K562 (cell line): ENCODE measurements at regions not wholly inside any gene's neighbourhood (a gene's known extent, or its start where the extent isn't known, plus 50 kb on each side); places are given as distances from the start of the nearest gene placed in this dataset.

ENCODE experiments used
- ATAC-seq: fragments of 200-7000 bp; cut with Tn5 transposase; 3 replicates; pipeline ENCODE4 v1.9.1; 2020; ENCODE audit warnings: moderate library complexity
- BruUV-seq: library from RNA; stranded (reverse); fragments of 400-500 nt; replicated peaks from 2 replicates; lab custom pipeline; 2021; lab: Mats Ljungman, UMichigan
- CTCF ChIA-PET: fragments of 300-600 bp; formaldehyde crosslinking; extraction: SDS; loops from one replicate; lab custom pipeline; 2021; ENCODE audit warnings: low intra/inter-chr PET ratio; lab: Yijun Ruan, JAX
- POLR2A ChIA-PET: fragments of 300-600, 350-650 bp; sonication (Branson Sonifier 250); formaldehyde crosslinking; extraction: SDS; loops from one replicate; lab custom pipeline; 2021; ENCODE audit warnings: antibody characterized with exemption, inconsistent platforms; lab: Yijun Ruan, JAX
- DNase-seq, 4 experiments: peaks; one replicate each; pipeline versions ENCODE4 v3.0.0 to v3.0.0-alpha.2; 2011 to 2018; ENCODE audit warnings: low spot score in 3 of 4, mixed read lengths in 3 of 4; ENCODE audit errors: extremely low read depth in 1 of 4
- FAIRE-seq: peaks from 2 replicates; lab custom pipeline; 2011; peaks lifted over from hg19 to GRCh38; lab: Jason Lieb, UNC
- H2AFZ ChIP-seq: 2 replicates; pipeline ENCODE4 v1.6.0; 2011; ENCODE audit warnings: low read depth, low read length, control low read depth, inconsistent platforms
- H3K27ac ChIP-seq: fragments of 200-600 bp; 3 replicates; pipeline ENCODE4 v1.8.0; 2011; ENCODE audit warnings: low read depth, mild to moderate bottlenecking, control low read depth, inconsistent platforms, low read length, moderate library complexity, mixed read lengths; ENCODE audit errors: extremely low read depth
- H3K27me3 ChIP-seq, 2 experiments: fragments of 300-600 bp in 1 of 2; 2 replicates in 1 of 2; 3 replicates in 1 of 2; pipeline versions ENCODE4 v1.6.0 to v1.8.0; 2011; ENCODE audit warnings: inconsistent platforms in 2 of 2, low read length in 2 of 2, mild to moderate bottlenecking in 1 of 2, mixed read lengths in 1 of 2, moderate library complexity in 1 of 2; ENCODE audit not compliant: control insufficient read depth in 2 of 2, insufficient read depth in 2 of 2
- H3K36me3 ChIP-seq: fragments of 300-600 bp; 3 replicates; pipeline ENCODE4 v1.8.0; 2011; ENCODE audit warnings: mild to moderate bottlenecking, low read length, inconsistent platforms; ENCODE audit not compliant: control insufficient read depth, insufficient read depth
- H3K4me1 ChIP-seq, 2 experiments: fragments of 200-600 bp in 1 of 2; replicated peaks in 1 of 2; 2 replicates in 1 of 2; 3 replicates in 1 of 2; pipeline versions ENCODE4 v1.5.1 to v1.8.0; 2011; ENCODE audit warnings: inconsistent platforms in 2 of 2, low read length in 2 of 2, mild to moderate bottlenecking in 1 of 2, mixed read lengths in 1 of 2, moderate library complexity in 1 of 2; ENCODE audit not compliant: control insufficient read depth in 2 of 2, insufficient read depth in 2 of 2
- H3K4me2 ChIP-seq: 2 replicates; pipeline ENCODE4 v1.6.1; 2011; ENCODE audit warnings: low read length, control low read depth, inconsistent platforms, mixed read lengths; ENCODE audit not compliant: insufficient read depth
- H3K4me3 ChIP-seq: fragments of 200-600 bp; sonication (generic), shearing (Covaris generic); 2 replicates; pipeline ENCODE4 v1.5.1; 2016; ENCODE audit warnings: control low read depth, inconsistent platforms
- H3K79me2 ChIP-seq: fragments of 200-600 bp; 3 replicates; pipeline ENCODE4 v1.8.0; 2011; ENCODE audit warnings: low read length, inconsistent platforms; ENCODE audit not compliant: control insufficient read depth, insufficient read depth
- H3K9ac ChIP-seq, 2 experiments: 2 replicates each; pipeline versions ENCODE4 v1.6.0 to v1.6.1; 2011; ENCODE audit warnings: low read depth in 2 of 2, low read length in 2 of 2, control low read depth in 1 of 2, inconsistent platforms in 1 of 2, mild to moderate bottlenecking in 1 of 2, mixed read lengths in 1 of 2; ENCODE audit not compliant: insufficient read depth in 1 of 2
- H3K9me1 ChIP-seq: one replicate; pipeline ENCODE4 v1.6.0; 2011; ENCODE audit warnings: inconsistent platforms, mild to moderate bottlenecking, low read length, moderate library complexity; ENCODE audit not compliant: control insufficient read depth, insufficient read depth
- H3K9me3 ChIP-seq: replicated peaks from 2 replicates; pipeline ENCODE4 v1.5.1; 2011; ENCODE audit warnings: low read depth, low read length, inconsistent platforms; ENCODE audit not compliant: control insufficient read depth, insufficient read depth
- H4K20me1 ChIP-seq: replicated peaks from 2 replicates; pipeline ENCODE4 v1.6.1; 2011; ENCODE audit warnings: low read length, inconsistent platforms, mixed read lengths; ENCODE audit not compliant: control insufficient read depth, insufficient read depth
- BACH1 ChIP-seq: fragments of 200-800 bp; sonication (Bioruptor generic); IDR thresholded peaks from 2 replicates; pipeline ENCODE4 v1.6.1; 2016; ENCODE audit warnings: missing genetic modification characterization, missing compliant biosample characterization
- CHD4 ChIP-seq: fragments of 200-600 bp; sonication (generic); IDR thresholded peaks from 3 replicates; pipeline ENCODE4 v1.6.1; 2012; ENCODE audit warnings: low read depth, mild to moderate bottlenecking, mixed read lengths, low read length, inconsistent platforms; ENCODE audit not compliant: insufficient read depth, insufficient replicate concordance, poor library complexity, severe bottlenecking
- ELF1 ChIP-seq: fragments of 200-800 bp; sonication (Bioruptor generic); IDR thresholded peaks from 2 replicates; pipeline ENCODE4 v1.6.1; 2016; ENCODE audit warnings: missing genetic modification characterization, missing compliant biosample characterization
- ESRRB ChIP-seq: fragments of 250-450 bp; sonication (Bioruptor Pico); IDR thresholded peaks from 2 replicates; pipeline ENCODE4 v1.5.0; 2020; ENCODE audit warnings: mild to moderate bottlenecking, moderate library complexity, borderline replicate concordance
- FIP1L1 ChIP-seq: fragments of 200-400 bp; formaldehyde crosslinking; IDR thresholded peaks from 2 replicates; pipeline ENCODE4 v1.6.1; 2018; ENCODE audit warnings: mild to moderate bottlenecking, low read depth, low read length; ENCODE audit not compliant: poor library complexity, severe bottlenecking
- GATAD2B ChIP-seq: fragments of 450-650 bp; IDR thresholded peaks from 2 replicates; pipeline ENCODE4 v1.6.1; 2017; ENCODE audit warnings: mild to moderate bottlenecking, borderline replicate concordance
- GTF2A2 ChIP-seq: IDR thresholded peaks from 2 replicates; pipeline ENCODE4 v1.6.1; 2016; ENCODE audit warnings: mild to moderate bottlenecking, missing genetic modification characterization, missing compliant biosample characterization
- HDAC8 ChIP-seq: fragments of 450-650 bp; IDR thresholded peaks from 2 replicates; pipeline ENCODE4 v1.6.1; 2016; ENCODE audit warnings: mild to moderate bottlenecking, missing genetic modification characterization, moderate library complexity, missing compliant biosample characterization
- HNRNPL ChIP-seq: fragments of 200-400 bp; formaldehyde crosslinking; IDR thresholded peaks from 2 replicates; pipeline ENCODE4 v1.6.1; 2017; ENCODE audit warnings: low read depth, mild to moderate bottlenecking, low read length
- KLF6 ChIP-seq: fragments of 250-450 bp; sonication (Bioruptor Pico); IDR thresholded peaks from 2 replicates; pipeline ENCODE4 v1.4.0; 2020; ENCODE audit warnings: mild to moderate bottlenecking, moderate library complexity, borderline replicate concordance
- NFRKB ChIP-seq: fragments of 450-650 bp; IDR thresholded peaks from 2 replicates; pipeline ENCODE4 v1.6.1; 2016; ENCODE audit warnings: low read depth
- POLR3G ChIP-seq: IDR thresholded peaks from 2 replicates; pipeline ENCODE4 v1.6.1; 2011; ENCODE audit not compliant: insufficient read length, insufficient replicate concordance; ENCODE audit errors: extremely low read depth
- ZEB2 ChIP-seq: fragments of 450-650 bp; IDR thresholded peaks from 2 replicates; pipeline ENCODE4 v1.6.1; 2016
- ZNF311 ChIP-seq: fragments of 250-450 bp; sonication (Bioruptor Pico); IDR thresholded peaks from 2 replicates; pipeline ENCODE4 v1.4.0; 2020; ENCODE audit warnings: mild to moderate bottlenecking, moderate library complexity
- ZNF354B ChIP-seq: fragments of 250-450 bp; sonication (Bioruptor Pico); IDR thresholded peaks from 2 replicates; pipeline ENCODE4 v1.4.0; 2020
- ZNF785 ChIP-seq: fragments of 250-450 bp; sonication (Bioruptor Pico); IDR thresholded peaks from 2 replicates; pipeline ENCODE4 v1.4.0; 2020; ENCODE audit warnings: mild to moderate bottlenecking
- WGBS: fragments of 100-300 bp; shearing (Covaris generic); methylation state at CpG from one replicate; pipeline ENCODE4 v1.1.6; 2016; ENCODE audit warnings: low coverage, mixed read lengths; ENCODE audit not compliant: insufficient coverage; ENCODE audit errors: missing lambda C conversion rate; 5-methylcytosine and 5-hydroxymethylcytosine counted together
- in situ Hi-C: fragments of 300-500 bp; cut with MboI; formaldehyde crosslinking; loops from 4 replicates; pipeline ENCODE4 v1.15.0; 2018; ENCODE audit warnings: inconsistent platforms, mixed read lengths
- intact Hi-C: fragments of 100-400 bp; cut with micrococcal nuclease; formaldehyde crosslinking; loops from 2 replicates; pipeline ENCODE4 v1.14.2; 2022
- TF ChIP-seq, protein P1 (sequence below): IDR thresholded peaks from 2 replicates; pipeline ENCODE4 v1.6.1; 2011; ENCODE audit not compliant: insufficient read length; ENCODE audit errors: extremely low read depth

DNA sequence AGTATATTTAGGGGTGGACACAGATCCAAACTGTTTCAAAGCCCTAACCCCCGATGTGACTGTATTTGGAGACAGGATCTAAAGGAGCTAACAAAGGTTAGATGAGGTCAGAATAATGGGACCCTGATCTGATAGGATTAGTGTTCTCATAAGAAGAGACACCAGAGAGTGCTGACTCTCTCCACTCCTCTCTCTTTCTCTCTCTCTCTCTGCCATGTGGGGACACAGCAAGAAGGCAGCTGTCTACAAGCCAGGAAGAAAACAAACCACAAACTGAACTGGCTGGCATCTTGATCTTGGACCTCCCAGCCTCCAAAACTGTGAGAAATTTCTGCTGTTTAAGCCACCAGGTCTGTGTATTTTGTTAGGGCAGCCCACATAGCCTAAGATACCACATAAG, 84.7 kb upstream of the KDM7A start:
- ChIA-PET POLR2A (interaction anchor here (0.8 kb wide), 1 partner anchor 9 kb away, joined by 3 read pairs; no protein-coding TSS in a partner anchor), CTCF (no interaction called here)
- H3K36me3 ChIP-seq: no peaks in the 10 kb centered on the region
- no peaks in the 10 kb centered on the region for H4K20me1 ChIP-seq
- WGBS: 13% methylated on average over 1 of the region's 1 CpG
- no peaks in the 10 kb centered on the region for H3K27me3 ChIP-seq
- in situ Hi-C loops: no loop called here
- intact Hi-C loops: no loop called here
- peaks cover 0 to 3% of the 10 kb centered on the region in 2 experiments; a peak in 2 of 5 replicates for H3K4me1 ChIP-seq
- DNase-seq (no peak), FAIRE-seq (no peak), ATAC-seq (peak; percentile 19)
- H3K9me3 ChIP-seq: no peaks in the 10 kb centered on the region
- peak overlapping the region; percentile 37 for H2AFZ ChIP-seq
- no peak overlapping the region; a peak in 1 of 4 replicates for H3K9ac ChIP-seq
- TF ChIP-seq ZNF785 (CRISPR knock-in tag) (no peak), NFRKB (no peak), POLR3G (no peak), BACH1 (no peak), HDAC8 (tag) (no peak), GATAD2B (no peak), CHD4 (no peak), KLF6 (CRISPR knock-in tag) (no peak), HNRNPL (no peak), ZNF311 (CRISPR knock-in tag) (no peak), ESRRB (CRISPR knock-in tag) (no peak), ZEB2 (no peak), FIP1L1 (no peak), ZNF354B (no peak), ELF1 (tag) (no peak), GTF2A2 (no peak)
- TF ChIP-seq, protein P1, sequence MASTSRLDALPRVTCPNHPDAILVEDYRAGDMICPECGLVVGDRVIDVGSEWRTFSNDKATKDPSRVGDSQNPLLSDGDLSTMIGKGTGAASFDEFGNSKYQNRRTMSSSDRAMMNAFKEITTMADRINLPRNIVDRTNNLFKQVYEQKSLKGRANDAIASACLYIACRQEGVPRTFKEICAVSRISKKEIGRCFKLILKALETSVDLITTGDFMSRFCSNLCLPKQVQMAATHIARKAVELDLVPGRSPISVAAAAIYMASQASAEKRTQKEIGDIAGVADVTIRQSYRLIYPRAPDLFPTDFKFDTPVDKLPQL: no peak
- H3K79me2 ChIP-seq: no peaks in the 10 kb centered on the region
- H3K4me2 ChIP-seq: no peak overlapping the region
- H3K27ac ChIP-seq: no peak overlapping the region
- no TSS peak for BruUV-seq
- no peaks in the 10 kb centered on the region for H3K9me1 ChIP-seq
- no peak overlapping the region for H3K4me3 ChIP-seq
